ENCODE measurements at regions not wholly inside any gene's neighbourhood (a gene's known extent, or its start where the extent isn't known, plus 50 kb on each side); places are given as distances from the start of the nearest gene placed in this dataset.

DNA sequence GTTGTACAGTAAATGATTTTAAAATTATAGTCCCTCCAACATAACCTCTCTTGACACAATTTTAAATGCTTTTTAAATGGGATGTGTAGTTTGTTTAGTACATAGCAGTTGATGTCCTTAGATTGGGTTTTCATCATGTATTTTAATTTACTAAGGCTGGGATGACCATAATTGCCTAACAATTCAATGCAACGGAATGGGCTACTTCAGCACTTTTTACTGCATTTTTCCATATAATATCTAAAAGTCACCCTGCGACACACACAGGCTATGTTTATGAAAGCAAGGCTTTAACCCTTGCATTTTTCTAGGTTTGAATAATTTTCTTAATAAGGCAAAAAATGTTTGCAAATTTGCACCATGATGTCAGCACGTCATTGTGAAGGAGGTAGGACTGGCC, 321.0 kb downstream of the DLEU7 start:
- DNase-seq (ENCODE audit: low spot score) (no peak), ATAC-seq (ENCODE audit: low FRiP score) (no peak)
- TF ChIP-seq, protein P1, sequence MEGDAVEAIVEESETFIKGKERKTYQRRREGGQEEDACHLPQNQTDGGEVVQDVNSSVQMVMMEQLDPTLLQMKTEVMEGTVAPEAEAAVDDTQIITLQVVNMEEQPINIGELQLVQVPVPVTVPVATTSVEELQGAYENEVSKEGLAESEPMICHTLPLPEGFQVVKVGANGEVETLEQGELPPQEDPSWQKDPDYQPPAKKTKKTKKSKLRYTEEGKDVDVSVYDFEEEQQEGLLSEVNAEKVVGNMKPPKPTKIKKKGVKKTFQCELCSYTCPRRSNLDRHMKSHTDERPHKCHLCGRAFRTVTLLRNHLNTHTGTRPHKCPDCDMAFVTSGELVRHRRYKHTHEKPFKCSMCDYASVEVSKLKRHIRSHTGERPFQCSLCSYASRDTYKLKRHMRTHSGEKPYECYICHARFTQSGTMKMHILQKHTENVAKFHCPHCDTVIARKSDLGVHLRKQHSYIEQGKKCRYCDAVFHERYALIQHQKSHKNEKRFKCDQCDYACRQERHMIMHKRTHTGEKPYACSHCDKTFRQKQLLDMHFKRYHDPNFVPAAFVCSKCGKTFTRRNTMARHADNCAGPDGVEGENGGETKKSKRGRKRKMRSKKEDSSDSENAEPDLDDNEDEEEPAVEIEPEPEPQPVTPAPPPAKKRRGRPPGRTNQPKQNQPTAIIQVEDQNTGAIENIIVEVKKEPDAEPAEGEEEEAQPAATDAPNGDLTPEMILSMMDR (IDR thresholded peaks at IDR 0.05): no peak

DNA sequence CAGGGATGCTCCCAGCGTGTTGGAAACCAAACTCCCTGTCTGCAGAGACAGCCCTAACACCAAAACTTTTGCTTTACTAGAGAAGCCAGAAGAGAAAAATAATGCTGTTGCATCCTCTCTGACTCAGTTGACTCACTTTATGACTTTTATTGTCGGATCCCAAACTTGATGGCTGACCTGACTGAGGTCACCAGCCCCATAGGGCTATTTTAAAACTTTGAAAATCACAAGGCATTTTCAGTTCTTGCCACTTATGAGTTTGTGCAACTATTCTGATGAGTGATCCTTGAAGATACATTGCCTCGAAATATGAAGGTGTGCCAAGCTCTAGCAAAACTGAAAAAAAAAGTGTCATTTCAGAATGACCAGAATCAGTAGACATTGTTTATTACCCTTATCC, 320.2 kb downstream of the DLEU7 start:
- DNase-seq (ENCODE audit: low spot score) (no peak), ATAC-seq (ENCODE audit: low FRiP score) (no peak)
- TF ChIP-seq, protein P1 (IDR thresholded peaks at IDR 0.05): no peak

DNA sequence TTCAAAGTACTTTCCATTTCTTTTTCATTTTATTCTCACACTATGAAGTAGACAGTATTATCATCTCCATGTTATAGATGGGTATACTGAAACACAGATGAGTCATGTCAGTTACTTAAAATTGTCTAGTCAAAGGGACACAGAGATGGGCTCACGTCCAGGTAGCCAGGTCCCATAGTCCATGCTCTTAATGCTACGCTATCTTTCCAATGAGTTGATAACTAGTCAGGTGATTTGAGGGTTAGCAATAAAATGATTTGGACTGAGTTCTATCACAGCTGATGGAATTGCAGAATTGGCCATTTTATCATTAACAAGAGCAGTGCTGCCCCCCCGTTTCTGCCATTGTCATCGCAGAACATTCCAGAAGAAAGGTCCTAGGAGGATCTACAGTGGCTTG, 318.9 kb downstream of the DLEU7 start:
- TF ChIP-seq, protein P1 (IDR thresholded peaks at IDR 0.05): no peak
- ATAC-seq (ENCODE audit: low FRiP score) (no peak), DNase-seq (ENCODE audit: low spot score) (no peak)

DNA sequence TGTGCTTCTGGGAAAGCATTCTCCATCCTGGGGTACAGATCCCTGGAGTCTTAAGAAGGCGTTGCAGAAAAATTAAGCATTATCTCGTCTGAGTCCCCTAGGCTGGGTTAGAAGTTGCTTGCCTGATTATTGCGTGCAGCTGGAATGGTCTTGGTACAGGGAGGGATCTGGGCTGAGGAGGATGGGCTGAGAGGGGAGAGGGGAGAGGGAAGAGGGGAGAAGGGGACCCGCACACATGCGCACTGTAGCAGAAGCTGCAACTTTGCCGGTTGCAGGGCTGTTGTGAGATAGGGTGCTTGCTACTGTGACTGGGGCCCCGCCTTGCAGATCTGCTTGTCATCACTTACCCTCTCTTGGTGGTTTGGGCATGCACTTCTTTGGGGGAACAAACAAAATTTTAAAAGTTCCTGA, 316.8 kb downstream of the DLEU7 start:
- TF ChIP-seq, protein P1 (IDR thresholded peaks at IDR 0.05): no peak
- DNase-seq (ENCODE audit: low spot score): no peak
- ATAC-seq (ENCODE audit: low FRiP score): no peak

DNA sequence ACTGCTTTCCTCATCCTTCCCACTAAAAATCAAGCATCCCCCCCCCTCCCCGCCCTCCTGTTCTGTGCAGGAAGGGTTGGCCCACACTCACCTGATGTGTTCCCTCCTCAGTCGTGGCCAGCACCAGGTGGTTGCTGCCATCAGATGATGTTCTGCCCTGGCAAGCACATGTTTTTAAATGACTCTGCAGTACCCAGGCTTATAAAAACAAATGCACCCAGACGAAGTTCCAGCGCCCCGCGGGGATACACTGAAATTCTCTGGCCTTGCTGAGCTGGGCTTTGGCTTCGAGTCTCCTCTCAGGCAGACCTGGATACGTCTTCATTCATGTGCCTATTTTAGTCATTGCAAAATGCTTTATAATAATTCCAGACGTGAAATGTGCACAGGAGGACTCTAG, 316.3 kb downstream of the DLEU7 start:
- no peak for DNase-seq (ENCODE audit: low spot score)
- ATAC-seq (ENCODE audit: low FRiP score): no peak
- TF ChIP-seq, protein P1 (IDR thresholded peaks at IDR 0.05): no peak

DNA sequence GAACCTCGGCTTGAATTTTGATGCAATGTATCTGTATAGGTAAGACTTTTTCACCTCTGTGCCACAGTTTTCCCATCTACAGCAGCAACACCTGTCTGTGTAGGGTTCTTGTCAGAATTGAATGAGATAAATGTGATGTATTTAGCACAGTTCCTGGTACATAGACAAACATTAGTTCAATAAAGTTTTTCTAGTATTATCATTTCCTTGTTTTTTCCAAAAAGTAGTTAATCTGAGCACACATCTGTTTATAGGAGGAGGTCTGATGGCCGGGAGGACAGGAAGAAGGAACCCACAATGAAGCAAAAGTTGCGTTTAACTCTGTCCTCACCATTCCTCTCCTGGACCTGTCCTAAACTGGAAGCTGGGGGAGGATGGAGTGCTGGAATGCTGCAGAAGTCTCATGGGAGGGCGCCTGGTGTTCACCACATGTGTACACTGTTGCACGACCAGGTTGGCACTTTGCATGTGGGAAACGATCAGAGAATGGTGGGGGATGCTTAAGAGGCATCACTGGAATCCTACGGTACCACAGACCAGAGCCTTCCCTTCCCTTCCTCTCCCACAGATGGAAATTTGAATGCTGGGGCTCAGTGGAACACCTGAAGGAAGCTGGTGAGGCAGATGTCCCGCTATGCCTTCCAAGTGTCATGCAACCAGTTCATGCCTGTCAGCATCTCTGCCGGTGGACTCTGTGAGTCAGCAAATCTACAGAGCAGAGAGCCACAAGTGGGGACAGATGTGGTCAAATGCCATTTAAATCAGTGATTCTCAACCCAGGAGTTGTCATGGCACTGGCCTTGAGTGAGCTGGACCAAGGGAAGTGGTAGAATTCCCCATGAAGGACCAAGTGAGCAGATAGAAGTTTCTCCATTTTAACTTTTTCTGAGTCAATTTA, 315.6 kb downstream of the DLEU7 start:
- ATAC-seq (ENCODE audit: low FRiP score) (no peak), DNase-seq (ENCODE audit: low spot score) (no peak)
- TF ChIP-seq, protein P1 (IDR thresholded peaks at IDR 0.05): no peak
